Right atrium auricular region (tissue), 2 donors: ENCODE measurements at regions not wholly inside any gene's neighbourhood (a gene's known extent, or its start where the extent isn't known, plus 50 kb on each side); places are given as distances from the start of the nearest gene placed in this dataset.

ENCODE experiments used
- DNase-seq: peaks from one replicate; pipeline ENCODE4 v3.0.0-alpha.2; 2019; ENCODE audit warnings: low spot score
- H3K27ac ChIP-seq, 2 donors: fragments of 200-600 bp; sonication (generic); 1 replicate in 1 of 2; 2 replicates in 1 of 2; pipeline ENCODE4 v1.5.1; 2016 to 2019
- H3K27me3 ChIP-seq, 2 donors: fragments of 200-600 bp; sonication (generic); one replicate each; pipeline versions ENCODE4 v1.5.1 to v1.6.0; 2017 to 2019
- H3K36me3 ChIP-seq: fragments of 200-600 bp; sonication (generic); one replicate; pipeline ENCODE4 v1.5.1; 2016
- H3K4me1 ChIP-seq, 2 donors: fragments of 200-600 bp; sonication (generic); one replicate each; pipeline versions ENCODE4 v1.5.1 to v1.6.0; 2017 to 2019
- H3K4me3 ChIP-seq, 2 donors: fragments of 200-600 bp; sonication (generic); 1 replicate in 1 of 2; 2 replicates in 1 of 2; pipeline ENCODE4 v1.5.1; 2017 to 2019; ENCODE audit warnings: mild to moderate bottlenecking in 1 of 2, moderate library complexity in 1 of 2
- H3K9me3 ChIP-seq, 2 donors: fragments of 200-600 bp; sonication (generic); one replicate each; pipeline ENCODE4 v1.5.1; 2019
- TF ChIP-seq, protein P1 (sequence below), 2 donors: fragments of 200-600 bp; sonication (generic); IDR thresholded peaks; one replicate each; pipeline ENCODE4 v1.5.1; 2019; ENCODE audit warnings: antibody characterized with exemption in 2 of 2

DNA sequence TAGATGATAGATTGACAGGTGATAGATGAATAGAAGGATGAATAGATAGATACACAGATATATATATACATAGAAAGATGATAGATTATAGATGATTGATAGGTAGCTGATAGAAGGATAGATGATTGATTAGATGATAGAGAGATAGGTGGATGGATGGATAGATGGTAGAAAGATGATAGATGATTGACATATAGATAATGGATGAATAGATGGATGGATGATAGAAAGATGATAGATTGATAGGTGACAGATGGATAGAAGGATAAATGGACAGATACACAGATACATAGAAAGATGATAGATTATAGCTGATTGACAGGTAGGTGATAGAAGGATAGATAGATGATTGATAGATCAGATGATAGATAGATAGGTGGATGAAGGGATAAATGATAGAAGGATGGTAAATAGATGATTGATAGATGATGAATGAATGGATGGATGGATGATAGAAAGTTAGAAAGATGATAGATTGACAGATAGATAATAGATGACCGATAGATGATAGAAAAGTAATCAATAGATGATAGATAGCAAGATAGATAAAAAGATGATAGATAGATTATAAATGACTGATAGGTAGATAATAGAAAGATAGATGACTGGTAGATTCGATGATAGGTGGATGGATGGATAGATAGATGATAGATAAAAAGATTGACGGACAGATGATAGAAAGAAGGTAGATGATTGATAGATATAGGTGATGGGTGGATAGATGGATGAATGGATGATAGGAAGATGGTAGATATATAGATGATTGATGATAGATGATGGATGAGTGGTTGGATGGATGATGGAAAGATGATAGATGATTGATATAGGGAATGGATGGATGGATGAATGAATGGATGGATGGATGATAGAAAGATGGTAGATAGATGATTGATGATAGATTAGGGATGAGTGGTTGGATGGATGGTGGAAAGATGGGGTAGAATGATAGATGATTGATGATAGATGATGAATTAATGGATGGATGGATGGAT lies 80.4 kb downstream of the MICALL2 start:
- Histone ChIP-seq H3K27ac (no peak overlapping the region), H3K4me3 (no peak overlapping the region), H3K9me3 (no peaks in the 10 kb centered on the region), H3K27me3 (no peaks in the 10 kb centered on the region), H3K4me1 (no peaks in the 10 kb centered on the region), H3K36me3 (no peaks in the 10 kb centered on the region)
- TF ChIP-seq, protein P1, sequence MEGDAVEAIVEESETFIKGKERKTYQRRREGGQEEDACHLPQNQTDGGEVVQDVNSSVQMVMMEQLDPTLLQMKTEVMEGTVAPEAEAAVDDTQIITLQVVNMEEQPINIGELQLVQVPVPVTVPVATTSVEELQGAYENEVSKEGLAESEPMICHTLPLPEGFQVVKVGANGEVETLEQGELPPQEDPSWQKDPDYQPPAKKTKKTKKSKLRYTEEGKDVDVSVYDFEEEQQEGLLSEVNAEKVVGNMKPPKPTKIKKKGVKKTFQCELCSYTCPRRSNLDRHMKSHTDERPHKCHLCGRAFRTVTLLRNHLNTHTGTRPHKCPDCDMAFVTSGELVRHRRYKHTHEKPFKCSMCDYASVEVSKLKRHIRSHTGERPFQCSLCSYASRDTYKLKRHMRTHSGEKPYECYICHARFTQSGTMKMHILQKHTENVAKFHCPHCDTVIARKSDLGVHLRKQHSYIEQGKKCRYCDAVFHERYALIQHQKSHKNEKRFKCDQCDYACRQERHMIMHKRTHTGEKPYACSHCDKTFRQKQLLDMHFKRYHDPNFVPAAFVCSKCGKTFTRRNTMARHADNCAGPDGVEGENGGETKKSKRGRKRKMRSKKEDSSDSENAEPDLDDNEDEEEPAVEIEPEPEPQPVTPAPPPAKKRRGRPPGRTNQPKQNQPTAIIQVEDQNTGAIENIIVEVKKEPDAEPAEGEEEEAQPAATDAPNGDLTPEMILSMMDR (IDR thresholded peaks at IDR 0.05), result no peak
- no peak for DNase-seq

DNA sequence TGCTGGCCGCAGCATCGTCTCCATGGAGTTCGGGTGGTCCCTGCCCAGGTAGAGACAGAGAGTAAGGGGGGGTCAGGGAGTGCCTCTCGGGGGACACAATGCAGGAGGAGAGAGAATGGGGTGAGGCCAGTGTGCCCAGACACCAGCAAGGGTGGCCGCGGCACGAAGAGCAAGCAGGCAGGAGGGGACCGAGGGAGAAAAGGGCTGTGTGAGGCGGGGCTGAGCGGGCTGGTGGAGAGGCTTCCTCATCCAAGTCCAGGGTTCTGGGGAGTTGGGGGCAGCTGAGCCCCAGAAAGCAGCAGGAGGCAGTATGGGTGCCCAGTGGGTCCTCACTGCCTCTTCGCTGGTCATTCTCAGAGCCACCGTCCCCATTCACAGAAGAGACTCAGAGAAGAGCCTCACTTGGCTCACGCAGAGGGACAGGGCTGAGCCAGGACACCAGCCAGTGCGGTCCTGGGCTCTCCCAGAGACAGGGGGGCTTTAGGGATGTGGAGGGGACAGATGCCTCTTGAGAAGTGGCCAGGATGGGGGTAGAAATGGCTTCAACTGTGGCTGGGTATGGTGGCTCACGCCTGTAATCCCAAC lies 78.9 kb downstream of the MICALL2 start:
- DNase-seq, result no peak
- Histone ChIP-seq H3K4me3 (no peak overlapping the region), H3K27me3 (no peaks in the 10 kb centered on the region), H3K9me3 (no peaks in the 10 kb centered on the region), H3K36me3 (no peaks in the 10 kb centered on the region), H3K4me1 (no peaks in the 10 kb centered on the region), H3K27ac (no peak overlapping the region)
- TF ChIP-seq, protein P1 (IDR thresholded peaks at IDR 0.05), result no peak

DNA sequence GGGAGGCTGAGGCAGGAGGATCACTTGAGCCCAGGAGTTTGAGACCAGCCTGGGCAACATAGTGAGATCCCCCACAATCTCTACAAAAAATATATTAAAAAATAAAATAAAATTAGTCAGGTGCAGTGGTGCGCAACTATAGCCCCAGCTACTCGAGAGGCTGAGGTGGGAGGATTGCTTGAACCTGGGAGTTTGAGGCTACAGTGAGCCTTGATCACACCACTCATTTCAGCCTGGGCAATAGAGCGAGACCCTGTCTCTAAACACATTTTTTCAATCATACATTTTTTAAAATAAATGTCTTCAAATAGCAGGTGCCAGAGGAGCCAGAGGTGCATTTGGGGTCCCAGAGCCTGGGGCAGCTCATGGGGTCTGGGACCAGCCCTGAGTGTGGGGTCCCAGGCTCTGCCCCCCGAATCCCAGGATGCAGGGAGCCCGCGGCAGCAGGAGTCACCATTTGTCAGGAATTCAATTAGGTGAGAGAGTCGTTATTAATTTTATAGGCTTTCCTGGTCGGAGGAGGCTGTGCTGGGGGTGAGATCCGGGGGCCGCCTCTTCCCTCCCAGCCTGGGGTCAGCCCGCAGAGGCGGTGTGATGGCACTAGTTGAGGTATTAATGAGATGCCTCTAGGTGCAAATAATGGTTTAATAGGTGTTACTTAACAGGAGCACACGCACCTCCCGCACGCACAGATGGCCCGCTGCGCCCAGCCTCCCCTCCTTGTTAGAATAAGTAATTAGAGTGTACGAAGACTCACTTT lies 78.3 kb downstream of the MICALL2 start:
- H3K9me3 ChIP-seq, result no peaks in the 10 kb centered on the region
- no peak for DNase-seq
- H3K27me3 ChIP-seq, result no peaks in the 10 kb centered on the region
- H3K36me3 ChIP-seq, result no peaks in the 10 kb centered on the region
- no peaks in the 10 kb centered on the region for H3K4me1 ChIP-seq
- H3K4me3 ChIP-seq, result no peak overlapping the region
- TF ChIP-seq, protein P1 (IDR thresholded peaks at IDR 0.05), result no peak
- no peak overlapping the region for H3K27ac ChIP-seq

DNA sequence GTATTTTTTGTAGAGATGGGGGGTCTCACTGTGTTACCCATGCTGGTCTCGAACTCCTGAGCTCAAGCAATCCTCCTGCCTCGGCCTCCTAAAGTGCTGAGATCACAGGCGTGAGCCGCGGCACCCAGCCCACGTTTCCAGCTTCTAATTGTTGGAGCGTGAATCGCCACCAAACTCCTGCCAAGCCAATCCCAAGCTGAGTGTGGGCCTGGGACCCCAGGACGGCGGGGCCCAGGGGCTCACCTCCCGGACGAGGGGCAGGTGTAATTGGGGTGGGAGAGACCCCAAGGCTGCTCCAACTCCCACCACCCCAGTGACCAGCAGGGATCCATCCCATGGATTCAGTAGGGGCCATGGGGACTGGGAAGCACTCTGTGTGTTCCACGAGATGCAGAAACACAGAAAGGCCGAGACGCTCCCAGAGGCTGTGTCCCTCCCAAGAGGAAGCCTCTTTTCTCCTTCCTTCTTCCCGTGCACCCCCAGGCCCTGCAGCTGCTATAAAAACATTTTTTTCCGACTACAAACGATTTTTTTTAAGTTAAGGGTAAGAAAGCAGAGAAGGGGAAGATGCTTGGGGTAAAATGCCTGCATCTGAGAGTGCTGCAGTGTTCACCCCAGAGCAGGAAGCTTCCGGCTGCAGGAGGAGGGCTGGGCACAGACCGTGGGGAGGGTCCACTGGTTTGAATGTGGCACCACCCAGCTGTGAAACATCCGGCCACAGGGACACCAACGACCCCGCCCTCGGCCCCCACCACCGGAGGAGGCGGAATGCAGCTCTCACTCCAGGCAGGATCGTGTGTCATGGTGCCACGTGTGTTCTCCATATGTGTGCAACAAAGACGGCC lies 76.5 kb downstream of the MICALL2 start:
- no peaks in the 10 kb centered on the region for H3K27me3 ChIP-seq
- no peaks in the 10 kb centered on the region for H3K4me1 ChIP-seq
- H3K36me3 ChIP-seq, result no peaks in the 10 kb centered on the region
- TF ChIP-seq, protein P1 (IDR thresholded peaks at IDR 0.05), result no peak
- DNase-seq, result no peak
- H3K9me3 ChIP-seq, result no peaks in the 10 kb centered on the region
- H3K27ac ChIP-seq, result no peak overlapping the region
- no peak overlapping the region for H3K4me3 ChIP-seq

DNA sequence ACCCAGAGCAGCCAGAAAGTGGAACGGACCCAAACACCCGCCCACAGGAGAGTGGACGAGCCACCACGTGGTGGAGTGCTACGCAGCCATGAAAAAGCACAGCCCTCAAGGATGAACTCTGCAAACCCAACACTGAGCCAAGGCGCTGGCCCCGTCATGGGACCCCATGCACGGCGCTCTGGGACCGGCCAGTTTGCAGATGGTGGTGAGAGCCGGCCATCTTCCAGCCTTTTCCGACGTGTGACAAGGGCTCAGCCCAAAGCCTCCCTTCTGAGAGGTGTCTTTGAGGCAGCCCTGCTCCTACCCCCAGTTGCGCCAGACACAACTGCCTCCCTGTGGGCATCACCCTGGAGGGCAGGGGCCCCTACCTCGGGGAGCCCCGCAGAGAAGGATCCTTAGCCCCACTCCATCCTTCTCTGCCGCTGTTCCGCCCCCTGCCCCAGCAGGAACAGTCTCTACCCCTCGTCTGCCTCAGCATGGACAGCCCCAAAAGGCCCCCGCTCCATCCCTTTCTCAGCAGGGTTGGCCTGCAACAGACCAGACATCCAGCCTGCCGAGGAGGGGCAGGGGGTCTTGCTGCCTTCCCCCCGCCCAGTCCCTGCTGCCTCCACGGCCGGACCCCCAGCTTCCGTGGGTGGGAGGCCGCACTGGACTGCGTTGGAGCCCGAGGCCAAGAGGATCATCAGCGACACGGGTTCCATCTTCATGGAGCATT lies 75.7 kb downstream of the MICALL2 start:
- TF ChIP-seq, protein P1 (IDR thresholded peaks at IDR 0.05), result no peak
- Histone ChIP-seq H3K27me3 (no peaks in the 10 kb centered on the region), H3K27ac (no peak overlapping the region), H3K4me1 (no peaks in the 10 kb centered on the region), H3K36me3 (no peaks in the 10 kb centered on the region), H3K9me3 (no peaks in the 10 kb centered on the region), H3K4me3 (no peak overlapping the region)
- no peak for DNase-seq
